ENCODE measurements at regions not wholly inside any gene's neighbourhood (a gene's known extent, or its start where the extent isn't known, plus 50 kb on each side); places are given as distances from the start of the nearest gene placed in this dataset.

DNA sequence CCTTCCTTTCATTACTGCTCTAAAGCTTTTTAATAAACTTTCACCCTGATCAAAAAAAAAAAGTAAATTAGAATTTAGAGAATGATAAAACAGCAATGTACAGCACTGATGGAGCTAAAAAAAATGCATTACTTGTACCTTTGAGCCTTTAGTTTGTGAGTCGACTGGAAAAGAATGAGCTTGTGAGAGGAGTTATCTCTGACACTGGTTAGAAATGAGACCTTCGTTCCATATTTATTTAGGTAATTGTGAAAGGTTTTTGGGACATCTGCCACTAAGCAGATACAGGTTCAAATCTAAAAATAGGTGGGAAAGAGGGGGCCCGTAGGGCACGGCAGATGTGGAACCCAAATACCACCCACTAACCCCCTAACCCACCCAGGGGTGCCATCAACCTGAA is 376.8 kb downstream of the ICE1 start:
- TF ChIP-seq, protein P1, sequence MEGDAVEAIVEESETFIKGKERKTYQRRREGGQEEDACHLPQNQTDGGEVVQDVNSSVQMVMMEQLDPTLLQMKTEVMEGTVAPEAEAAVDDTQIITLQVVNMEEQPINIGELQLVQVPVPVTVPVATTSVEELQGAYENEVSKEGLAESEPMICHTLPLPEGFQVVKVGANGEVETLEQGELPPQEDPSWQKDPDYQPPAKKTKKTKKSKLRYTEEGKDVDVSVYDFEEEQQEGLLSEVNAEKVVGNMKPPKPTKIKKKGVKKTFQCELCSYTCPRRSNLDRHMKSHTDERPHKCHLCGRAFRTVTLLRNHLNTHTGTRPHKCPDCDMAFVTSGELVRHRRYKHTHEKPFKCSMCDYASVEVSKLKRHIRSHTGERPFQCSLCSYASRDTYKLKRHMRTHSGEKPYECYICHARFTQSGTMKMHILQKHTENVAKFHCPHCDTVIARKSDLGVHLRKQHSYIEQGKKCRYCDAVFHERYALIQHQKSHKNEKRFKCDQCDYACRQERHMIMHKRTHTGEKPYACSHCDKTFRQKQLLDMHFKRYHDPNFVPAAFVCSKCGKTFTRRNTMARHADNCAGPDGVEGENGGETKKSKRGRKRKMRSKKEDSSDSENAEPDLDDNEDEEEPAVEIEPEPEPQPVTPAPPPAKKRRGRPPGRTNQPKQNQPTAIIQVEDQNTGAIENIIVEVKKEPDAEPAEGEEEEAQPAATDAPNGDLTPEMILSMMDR (IDR thresholded peaks at IDR 0.05; ENCODE audit: insufficient read depth, low read depth, low read length): no peak
- no peak for TF ChIP-seq EZH2 (IDR thresholded peaks at IDR 0.05; ENCODE audit: insufficient read depth, low read length)
